Effector memory CD8-positive, alpha-beta T cell (primary cell): ENCODE measurements at regions not wholly inside any gene's neighbourhood (a gene's known extent, or its start where the extent isn't known, plus 50 kb on each side); places are given as distances from the start of the nearest gene placed in this dataset.

Experiments used
- ATAC-seq: fragments of 150-1000 bp; cut with Tn5 transposase; replicated peaks from 2 replicates; pipeline ENCODE4 v1.10.0; 2021; ENCODE audit warnings: mild to moderate bottlenecking, moderate library complexity
- DNase-seq, 3 experiments: peaks; one replicate each; pipeline ENCODE4 v3.0.0; 2021
- H3K27ac Mint-ChIP-seq, 2 donors: one replicate each; pipeline ENCODE4 v1.8.0; 2022; ENCODE audit warnings: mild to moderate bottlenecking in 2 of 2, mixed read lengths in 2 of 2, moderate library complexity in 2 of 2
- H3K27me3 Mint-ChIP-seq, 2 donors: one replicate each; pipeline ENCODE4 v1.8.0; 2022; ENCODE audit warnings: mixed read lengths in 2 of 2
- H3K36me3 Mint-ChIP-seq: one replicate; pipeline ENCODE4 v1.8.0; 2022; ENCODE audit warnings: mild to moderate bottlenecking, moderate library complexity, mixed read lengths; ENCODE audit not compliant: insufficient read depth
- H3K4me1 Mint-ChIP-seq, 2 donors: one replicate each; pipeline ENCODE4 v1.8.0; 2022; ENCODE audit warnings: low read depth in 2 of 2, mixed read lengths in 2 of 2
- H3K4me3 Mint-ChIP-seq, 2 donors: one replicate each; pipeline ENCODE4 v1.8.0; 2022; ENCODE audit warnings: mild to moderate bottlenecking in 2 of 2, mixed read lengths in 2 of 2, moderate library complexity in 2 of 2
- H3K9me3 Mint-ChIP-seq, 2 donors: one replicate each; pipeline ENCODE4 v1.8.0; 2022; ENCODE audit warnings: mixed read lengths in 2 of 2

DNA sequence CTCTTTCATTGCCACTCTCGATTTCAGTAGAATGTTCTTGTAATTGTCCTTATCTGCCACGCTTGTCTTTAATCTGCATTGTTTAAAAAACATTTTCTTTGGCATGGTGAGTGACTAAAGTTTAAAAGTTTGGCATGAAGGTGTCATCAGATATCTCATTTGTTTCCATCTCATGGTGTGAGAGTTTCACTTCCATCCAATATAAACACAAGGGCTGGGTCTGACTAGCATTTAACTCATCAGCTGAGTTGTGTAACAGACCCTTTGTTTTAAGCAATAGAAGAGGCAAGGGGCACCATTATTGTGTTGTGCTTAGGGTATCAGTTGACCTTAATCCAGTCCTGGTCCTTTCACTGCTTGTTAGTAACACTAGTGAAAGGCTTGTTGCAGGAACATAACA is 49.9 kb upstream of the IL12A start:
- Mint-ChIP-seq H3K27me3 (peaks cover 0 to 8% of the 10 kb centered on the region in 2 donors), H3K27ac (no peak overlapping the region), H3K4me3 (no peak overlapping the region), H3K36me3 (no peaks in the 10 kb centered on the region), H3K9me3 (peaks cover 3 to 16% of the 10 kb centered on the region in 2 donors), H3K4me1 (no peaks in the 10 kb centered on the region)
- ATAC-seq (no peak), DNase-seq (no peak)
